GM12891 (cell line): ENCODE measurements at regions not wholly inside any gene's neighbourhood (a gene's known extent, or its start where the extent isn't known, plus 50 kb on each side); places are given as distances from the start of the nearest gene placed in this dataset.

Experiments used
- DNase-seq: peaks from one replicate; pipeline ENCODE4 v3.0.0; 2011; ENCODE audit warnings: low spot score; ENCODE audit not compliant: insufficient read length
- FAIRE-seq: peaks from 2 replicates; lab custom pipeline; 2011; peaks lifted over from hg19 to GRCh38; lab: Jason Lieb, UNC
- PAX5 ChIP-seq: IDR thresholded peaks from 2 replicates; pipeline ENCODE4 v1.6.1; 2011; ENCODE audit warnings: low read length, moderate library complexity, mild to moderate bottlenecking; ENCODE audit not compliant: insufficient read depth, severe bottlenecking
- POLR2A ChIP-seq: IDR thresholded peaks from 2 replicates; pipeline ENCODE4 v1.6.1; 2011; ENCODE audit warnings: low read depth, low read length, control low read depth
- POLR2AphosphoS5 ChIP-seq: IDR thresholded peaks from 2 replicates; pipeline ENCODE4 v1.6.1; 2011; ENCODE audit warnings: low read depth, low read length, control low read depth
- POU2F2 ChIP-seq: IDR thresholded peaks from 2 replicates; pipeline ENCODE4 v1.6.1; 2011; ENCODE audit warnings: low read depth, mild to moderate bottlenecking, control low read depth, low read length, moderate library complexity
- SPI1 ChIP-seq: IDR thresholded peaks from 2 replicates; pipeline ENCODE4 v1.6.1; 2011; ENCODE audit warnings: low read depth, low read length, control low read depth
- TAF1 ChIP-seq: IDR thresholded peaks from 2 replicates; pipeline ENCODE4 v1.6.1; 2011; ENCODE audit warnings: low read depth, low read length, control low read depth

DNA sequence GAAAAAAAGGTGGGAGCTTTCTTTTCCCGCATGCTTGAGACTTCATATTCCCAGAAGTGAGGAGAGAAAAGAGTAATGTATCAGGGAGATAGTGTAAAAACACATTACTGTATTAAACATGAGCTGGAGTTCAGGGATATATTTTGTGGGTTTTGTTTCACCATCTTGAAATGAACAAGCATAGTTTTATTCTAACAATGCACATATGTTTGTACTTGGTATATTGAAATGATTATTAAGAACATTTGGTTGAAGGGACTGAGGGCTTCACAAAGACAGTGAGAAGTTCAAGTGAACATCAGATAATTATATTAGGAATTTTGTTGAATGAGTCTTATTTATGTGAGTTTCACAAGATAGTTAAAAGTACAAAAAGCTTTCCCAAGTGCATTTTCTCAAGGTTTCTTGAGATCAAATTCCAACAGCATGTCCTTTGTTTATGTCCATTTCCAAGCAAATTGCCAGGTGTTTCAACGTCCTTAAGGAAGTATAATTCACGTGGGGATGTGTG, 368.8 kb downstream of the ANKRD50 start:
- TF ChIP-seq POLR2AphosphoS5, result no peak
- FAIRE-seq (no peak), DNase-seq (no peak)

DNA sequence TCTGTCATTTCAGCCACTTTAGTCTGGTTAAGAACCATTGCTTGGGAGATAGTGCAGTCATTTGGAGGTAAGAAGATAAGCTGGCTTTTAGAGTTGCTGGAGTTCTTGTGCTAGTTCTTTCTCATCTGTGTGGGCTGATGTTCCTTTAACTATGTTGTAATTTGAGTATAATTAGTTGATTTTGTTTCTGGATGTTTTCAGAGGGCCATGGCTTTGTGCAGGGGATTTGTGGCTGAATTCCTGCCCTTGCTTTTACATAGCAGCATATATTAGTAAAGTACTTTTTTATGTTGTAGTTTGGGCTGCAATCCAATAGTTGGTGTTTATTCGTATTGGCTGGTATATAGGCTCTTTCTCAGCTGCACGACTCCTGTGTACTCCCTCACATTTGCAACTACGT, 339.6 kb downstream of the ANKRD50 start:
- FAIRE-seq, result no peak
- no peak for DNase-seq
- TF ChIP-seq TAF1 (no peak), PAX5 (no peak), POLR2A (no peak), POU2F2 (no peak), SPI1 (no peak), POLR2AphosphoS5 (no peak)

DNA sequence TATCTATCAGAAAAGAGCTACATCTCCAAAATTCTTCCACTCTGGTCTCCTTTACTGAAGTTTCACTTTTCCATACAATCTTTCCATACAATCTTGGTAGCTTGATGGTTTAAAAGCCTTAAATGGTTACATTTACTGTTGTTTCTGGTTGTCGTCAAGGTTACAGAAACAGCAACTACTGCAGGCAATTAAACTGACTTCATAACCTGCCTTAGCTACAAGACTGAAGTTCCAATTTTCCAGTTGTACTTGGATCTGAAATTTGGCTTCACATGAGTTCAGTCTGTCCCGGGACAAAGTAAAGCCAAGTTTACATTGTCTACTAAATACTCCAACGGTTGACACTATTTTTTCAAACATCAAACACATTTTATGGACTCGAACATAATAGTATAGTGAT, 326.4 kb downstream of the ANKRD50 start:
- TF ChIP-seq TAF1, result no peak
- no peak for TF ChIP-seq POU2F2
- no peak for TF ChIP-seq POLR2A
- no peak for TF ChIP-seq SPI1
- TF ChIP-seq POLR2AphosphoS5, result no peak
- no peak for TF ChIP-seq PAX5
- no peak for DNase-seq
- FAIRE-seq, result no peak

DNA sequence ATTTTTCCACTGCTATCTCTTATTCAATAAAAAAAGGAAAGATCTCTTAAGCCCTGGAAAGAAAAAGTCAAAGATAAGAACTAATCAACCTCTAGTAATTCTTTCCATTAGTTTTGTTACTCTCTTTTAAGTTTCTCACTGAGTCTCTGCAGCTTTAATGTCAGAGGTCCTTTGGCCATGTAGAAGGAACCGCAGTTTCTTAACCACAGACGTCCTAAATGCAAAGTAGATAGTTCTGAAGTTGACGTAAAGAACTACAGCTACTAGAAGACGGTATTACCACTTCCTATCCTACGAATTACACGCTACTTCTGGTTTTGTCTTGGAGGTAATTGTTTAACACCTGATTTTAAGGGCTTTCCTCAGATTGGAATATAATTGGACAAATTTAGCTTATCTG, 325.9 kb downstream of the ANKRD50 start:
- FAIRE-seq, result no peak
- no peak for TF ChIP-seq TAF1
- no peak for TF ChIP-seq POU2F2
- TF ChIP-seq PAX5, result no peak
- no peak for TF ChIP-seq SPI1
- no peak for TF ChIP-seq POLR2AphosphoS5
- no peak for TF ChIP-seq POLR2A
- DNase-seq, result no peak

DNA sequence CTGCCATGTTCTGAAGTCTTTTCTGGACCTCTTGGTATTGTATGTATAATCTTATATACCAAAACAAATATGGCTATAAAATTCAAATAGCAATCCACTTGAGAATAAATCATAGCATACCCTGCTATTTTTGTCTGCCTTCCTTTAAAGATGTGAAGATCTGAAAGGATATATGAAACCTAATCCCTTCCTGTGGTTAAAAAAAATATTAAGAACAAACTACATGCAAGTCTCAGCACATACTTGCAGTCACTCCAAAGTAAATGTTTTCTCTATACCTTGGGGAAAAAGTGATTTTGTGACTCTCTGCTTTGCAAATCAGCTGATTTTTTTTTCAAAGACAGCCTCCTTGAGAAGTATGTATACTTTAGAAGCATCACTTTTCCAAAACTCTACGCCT, 322.9 kb downstream of the ANKRD50 start:
- no peak for FAIRE-seq
- TF ChIP-seq TAF1 (no peak), SPI1 (no peak), PAX5 (no peak)
- DNase-seq, result no peak

DNA sequence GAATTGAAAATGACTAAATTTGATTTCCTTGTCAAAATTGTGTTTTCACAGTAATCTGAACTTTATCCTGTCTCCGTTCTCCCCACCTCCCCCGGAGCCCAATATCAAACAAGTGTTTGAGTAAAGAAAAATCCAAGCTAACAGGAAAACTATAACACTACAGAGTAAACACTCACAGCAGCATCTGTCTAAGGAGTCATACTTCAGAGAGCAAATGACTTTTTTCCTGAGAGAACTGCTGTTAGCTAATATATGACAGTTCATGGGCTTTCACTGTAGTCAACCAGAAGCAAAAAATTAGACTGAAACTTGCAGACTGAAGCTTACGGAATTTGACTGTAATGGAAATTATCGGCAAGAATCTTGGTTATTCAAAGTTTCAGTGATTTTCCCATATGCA, 321.7 kb downstream of the ANKRD50 start:
- no peak for FAIRE-seq
- TF ChIP-seq POLR2AphosphoS5 (no peak), POU2F2 (no peak), POLR2A (no peak), SPI1 (no peak), PAX5 (no peak), TAF1 (no peak)
- no peak for DNase-seq

DNA sequence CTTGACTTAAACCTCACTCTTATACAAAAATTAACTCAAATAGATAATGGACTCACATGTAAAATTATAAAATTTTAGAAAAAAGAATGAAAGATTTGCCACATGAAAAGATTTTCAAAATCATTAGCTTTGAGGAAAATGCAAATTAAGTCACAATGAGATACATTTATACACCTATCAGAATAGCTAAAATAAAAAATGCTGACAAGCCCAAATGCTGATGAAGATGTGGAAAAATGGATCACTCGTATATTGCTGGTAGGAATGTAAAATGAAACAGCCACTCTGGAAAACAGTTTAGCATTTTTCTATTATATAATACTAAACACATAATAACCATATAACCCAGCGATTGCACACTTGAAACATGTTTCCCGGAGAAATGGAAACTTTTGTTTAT, 316.2 kb downstream of the ANKRD50 start:
- TF ChIP-seq POLR2A, result no peak
- no peak for TF ChIP-seq POLR2AphosphoS5
- no peak for TF ChIP-seq TAF1
- TF ChIP-seq POU2F2, result no peak
- TF ChIP-seq PAX5, result no peak
- FAIRE-seq, result no peak
- no peak for DNase-seq

DNA sequence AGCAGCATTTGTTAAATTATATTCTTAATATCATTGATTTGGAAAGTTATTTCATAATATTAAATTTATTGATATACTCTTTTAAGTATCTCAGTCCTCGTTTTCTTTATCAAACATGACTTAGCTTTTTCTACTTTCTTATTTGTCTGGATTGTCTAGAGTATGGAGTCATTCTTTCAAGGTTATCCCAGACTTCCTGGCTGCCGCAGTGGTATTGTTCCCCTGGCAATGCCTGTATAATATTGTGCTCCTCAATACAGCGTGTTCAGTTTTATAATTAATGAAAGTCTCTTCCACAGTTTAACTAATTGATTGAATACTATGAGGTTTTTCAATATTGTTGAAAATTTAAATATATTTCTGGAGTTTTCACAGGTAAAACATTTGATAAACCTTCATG, 310.9 kb downstream of the ANKRD50 start:
- FAIRE-seq, result no peak
- TF ChIP-seq POLR2AphosphoS5, result no peak
- TF ChIP-seq PAX5, result no peak
- TF ChIP-seq TAF1, result no peak
- TF ChIP-seq POU2F2, result no peak
- no peak for TF ChIP-seq SPI1
- no peak for TF ChIP-seq POLR2A
- DNase-seq, result no peak

DNA sequence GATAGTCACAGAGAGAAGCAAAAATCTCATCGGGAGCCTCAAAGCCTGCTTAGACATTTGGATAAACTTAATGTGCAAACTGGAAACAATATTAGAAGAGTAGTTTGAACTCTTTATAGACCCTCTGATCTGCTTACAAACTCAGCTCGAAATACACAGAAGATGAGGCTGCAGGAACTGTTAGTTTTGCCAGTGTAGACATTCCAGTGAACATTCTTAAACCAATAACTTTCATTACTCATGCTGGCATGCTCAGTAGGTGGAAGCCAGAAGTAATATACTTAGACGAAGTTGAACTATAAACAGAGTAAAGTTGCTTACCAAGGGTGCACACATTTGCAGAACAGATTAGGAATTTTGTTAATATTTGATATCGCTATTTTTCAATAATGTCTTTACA, 303.5 kb downstream of the ANKRD50 start:
- FAIRE-seq, result no peak
- no peak for DNase-seq
- TF ChIP-seq POU2F2 (no peak), PAX5 (no peak), POLR2A (no peak), SPI1 (no peak), TAF1 (no peak), POLR2AphosphoS5 (no peak)

DNA sequence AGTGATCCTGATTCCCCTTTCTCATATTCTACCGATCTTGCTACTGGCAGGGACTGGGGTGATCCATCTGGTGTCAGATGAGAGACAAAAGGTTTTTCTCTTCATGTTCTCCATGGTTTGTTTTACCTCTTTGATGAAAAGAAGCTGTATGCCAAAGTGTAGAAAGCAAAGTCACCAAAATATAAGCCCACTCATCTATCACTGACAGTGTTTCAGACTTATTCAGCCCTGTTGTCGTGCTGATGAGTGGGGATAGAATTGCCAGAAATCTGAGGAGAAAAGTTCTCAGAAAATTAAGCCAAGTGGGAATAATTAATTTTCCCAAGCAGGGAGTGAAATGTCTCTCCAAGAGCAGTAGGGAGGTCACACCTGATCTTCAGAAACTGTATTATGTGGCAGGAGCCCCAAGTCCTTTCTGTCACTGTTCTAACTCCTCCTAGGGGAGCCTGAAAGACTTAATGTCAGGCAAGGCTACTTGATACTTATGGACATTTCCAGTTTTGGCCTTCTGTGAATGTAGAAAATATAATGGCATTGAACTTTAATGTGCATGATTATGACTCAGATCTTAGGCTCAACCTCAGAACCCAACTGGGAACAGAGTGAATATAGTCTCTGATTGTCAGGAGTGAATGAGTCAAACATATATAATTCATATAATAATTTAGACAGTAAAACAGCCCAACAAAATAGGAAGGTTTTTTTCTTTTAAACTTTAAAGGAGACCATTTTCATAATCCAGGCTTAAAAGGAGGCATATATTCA, 298.1 kb downstream of the ANKRD50 start:
- FAIRE-seq (no peak), DNase-seq (no peak)
- TF ChIP-seq PAX5, result no peak
- TF ChIP-seq TAF1, result no peak
- TF ChIP-seq POLR2A, result no peak
- no peak for TF ChIP-seq POLR2AphosphoS5
- TF ChIP-seq POU2F2, result no peak
- TF ChIP-seq SPI1, result no peak

DNA sequence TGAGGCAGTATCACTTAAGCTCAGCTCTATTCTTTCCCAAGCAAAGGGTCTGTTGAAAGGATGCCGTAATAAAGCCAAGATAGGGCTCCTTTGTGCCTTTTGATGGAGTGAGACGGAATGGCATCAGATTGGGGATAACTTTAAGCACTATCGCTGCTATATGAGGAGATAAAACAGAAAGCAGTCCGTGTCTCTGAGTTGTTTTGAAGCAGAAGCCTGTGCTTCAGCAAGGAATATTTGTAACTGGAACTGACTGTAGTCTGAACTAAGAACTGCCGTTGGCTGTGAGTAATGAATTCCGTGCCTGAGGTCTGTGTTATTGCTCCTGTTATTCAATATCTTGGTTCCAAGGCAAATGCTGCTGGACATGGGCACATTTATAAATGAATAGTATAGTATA, 297.4 kb downstream of the ANKRD50 start:
- no peak for DNase-seq
- TF ChIP-seq TAF1 (no peak), POLR2AphosphoS5 (no peak), POU2F2 (no peak), PAX5 (no peak), POLR2A (no peak), SPI1 (no peak)
- no peak for FAIRE-seq
